Testis (tissue), 2 donors: ENCODE measurements at regions not wholly inside any gene's neighbourhood (a gene's known extent, or its start where the extent isn't known, plus 50 kb on each side); places are given as distances from the start of the nearest gene placed in this dataset.

Experiments used
- DNase-seq: peaks from one replicate; pipeline ENCODE4 v3.0.0-alpha.2; 2019
- H3K27ac ChIP-seq, 2 donors: fragments of 200-600 bp; sonication (generic); one replicate each; pipeline ENCODE4 v1.5.1; 2019
- H3K27me3 ChIP-seq: fragments of 200-600 bp; sonication (generic); one replicate; pipeline ENCODE4 v1.5.1; 2019
- H3K36me3 ChIP-seq: fragments of 200-600 bp; sonication (generic); one replicate; pipeline ENCODE4 v1.5.1; 2017; ENCODE audit warnings: low read depth; ENCODE audit errors: missing control alignments
- H3K4me1 ChIP-seq: fragments of 200-600 bp; sonication (generic); one replicate; pipeline ENCODE4 v1.5.1; 2019
- H3K4me3 ChIP-seq, 2 donors: fragments of 200-600 bp; sonication (generic); one replicate each; pipeline ENCODE4 v1.5.1; 2017 to 2019
- H3K9me3 ChIP-seq: fragments of 200-600 bp; sonication (generic); one replicate; pipeline ENCODE4 v1.5.1; 2017
- POLR2A ChIP-seq: fragments of 450-650 bp; IDR thresholded peaks from one replicate; pipeline ENCODE4 v1.6.1; 2017; ENCODE audit warnings: antibody characterized with exemption, mild to moderate bottlenecking, moderate library complexity
- WGBS, 2 donors: methylation state at CpG; one replicate each; pipeline ENCODE4 v1.1.5; 2018; 5-methylcytosine and 5-hydroxymethylcytosine counted together
- intact Hi-C: fragments of 100-400 bp; cut with DNase I; formaldehyde crosslinking; loops from one replicate; pipeline ENCODE4 v1.15.1; 2023; ENCODE audit warnings: low total_unique reads
- TF ChIP-seq, protein P1 (sequence below), 3 experiments: fragments of 450-650 bp in 2 of 3; fragments of 200-600 bp in 1 of 3; sonication (generic) in 1 of 3; IDR thresholded peaks; one replicate each; pipeline ENCODE4 v1.5.1; 2016 to 2019; ENCODE audit warnings: antibody characterized with exemption in 3 of 3, mild to moderate bottlenecking in 2 of 3, moderate library complexity in 1 of 3

- no peaks in the 10 kb centered on the region for H3K9me3 ChIP-seq
- H3K36me3 ChIP-seq = no peaks in the 10 kb centered on the region
- no peak for DNase-seq
- intact Hi-C loops = no loop called here
- H3K27me3 ChIP-seq = no peaks in the 10 kb centered on the region
- no peaks in the 10 kb centered on the region for H3K4me1 ChIP-seq
- no peak overlapping the region for H3K4me3 ChIP-seq
- 58 to 61% methylated on average over 4 of the region's 4 CpGs for WGBS, 2 donors
- TF ChIP-seq POLR2A = no peak
- TF ChIP-seq, protein P1, sequence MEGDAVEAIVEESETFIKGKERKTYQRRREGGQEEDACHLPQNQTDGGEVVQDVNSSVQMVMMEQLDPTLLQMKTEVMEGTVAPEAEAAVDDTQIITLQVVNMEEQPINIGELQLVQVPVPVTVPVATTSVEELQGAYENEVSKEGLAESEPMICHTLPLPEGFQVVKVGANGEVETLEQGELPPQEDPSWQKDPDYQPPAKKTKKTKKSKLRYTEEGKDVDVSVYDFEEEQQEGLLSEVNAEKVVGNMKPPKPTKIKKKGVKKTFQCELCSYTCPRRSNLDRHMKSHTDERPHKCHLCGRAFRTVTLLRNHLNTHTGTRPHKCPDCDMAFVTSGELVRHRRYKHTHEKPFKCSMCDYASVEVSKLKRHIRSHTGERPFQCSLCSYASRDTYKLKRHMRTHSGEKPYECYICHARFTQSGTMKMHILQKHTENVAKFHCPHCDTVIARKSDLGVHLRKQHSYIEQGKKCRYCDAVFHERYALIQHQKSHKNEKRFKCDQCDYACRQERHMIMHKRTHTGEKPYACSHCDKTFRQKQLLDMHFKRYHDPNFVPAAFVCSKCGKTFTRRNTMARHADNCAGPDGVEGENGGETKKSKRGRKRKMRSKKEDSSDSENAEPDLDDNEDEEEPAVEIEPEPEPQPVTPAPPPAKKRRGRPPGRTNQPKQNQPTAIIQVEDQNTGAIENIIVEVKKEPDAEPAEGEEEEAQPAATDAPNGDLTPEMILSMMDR (IDR thresholded peaks at IDR 0.05) = no peak
- no peak overlapping the region for H3K27ac ChIP-seq
These were observed 176.1 kb downstream of the VAPA start for GRCh38 chr18:10089881-10090280.

DNA sequence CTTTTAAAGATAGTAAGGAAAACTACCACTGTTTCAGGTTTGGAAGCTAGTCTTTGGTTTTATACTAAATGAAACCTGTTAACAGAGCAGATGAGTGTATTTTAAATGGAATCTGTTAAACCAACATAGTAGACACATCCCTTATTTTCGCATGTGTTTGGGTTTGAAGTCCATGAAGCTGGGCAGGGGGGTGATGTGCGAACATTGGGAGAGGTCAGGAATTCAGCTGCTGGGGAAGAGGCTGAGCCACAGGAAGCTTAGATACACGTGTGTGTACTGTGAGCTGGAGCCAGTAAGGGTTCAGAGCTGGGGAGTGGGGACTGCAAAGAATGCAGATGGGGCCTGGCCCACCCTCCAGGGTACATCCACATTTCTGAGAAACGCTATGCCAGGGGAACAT, 176.9 kb downstream of the VAPA start:
- DNase-seq = no peak
- intact Hi-C loops = no loop called here
- Histone ChIP-seq H3K27ac (no peak overlapping the region), H3K36me3 (no peaks in the 10 kb centered on the region), H3K4me3 (no peak overlapping the region), H3K27me3 (no peaks in the 10 kb centered on the region), H3K4me1 (no peaks in the 10 kb centered on the region), H3K9me3 (no peaks in the 10 kb centered on the region)
- 84 to 85% methylated on average over 4 of the region's 4 CpGs for WGBS, 2 donors
- TF ChIP-seq POLR2A = no peak
- TF ChIP-seq, protein P1 (IDR thresholded peaks at IDR 0.05) = no peak

GRCh38 chr18:10093445-10093844, 179.6 kb downstream of the VAPA start:
- no peak for DNase-seq
- H3K27ac ChIP-seq = no peak overlapping the region
- no peak overlapping the region for H3K4me3 ChIP-seq
- intact Hi-C loops = no loop called here
- 93 to 97% methylated on average over 10 of the region's 10 CpGs for WGBS, 2 donors
- no peaks in the 10 kb centered on the region for H3K4me1 ChIP-seq
- no peaks in the 10 kb centered on the region for H3K9me3 ChIP-seq
- H3K27me3 ChIP-seq = no peaks in the 10 kb centered on the region
- TF ChIP-seq, protein P1 (IDR thresholded peaks at IDR 0.05) = no peak
- no peak for TF ChIP-seq POLR2A
- H3K36me3 ChIP-seq = no peaks in the 10 kb centered on the region

- Histone ChIP-seq H3K4me3 (no peak overlapping the region), H3K36me3 (no peaks in the 10 kb centered on the region), H3K9me3 (no peaks in the 10 kb centered on the region), H3K27ac (no peak overlapping the region), H3K4me1 (no peaks in the 10 kb centered on the region), H3K27me3 (no peaks in the 10 kb centered on the region)
- TF ChIP-seq, protein P1 (IDR thresholded peaks at IDR 0.05) = no peak
- TF ChIP-seq POLR2A = no peak
- intact Hi-C loops = no loop called here
- 38 to 42% methylated on average over 1 of the region's 1 CpG for WGBS, 2 donors
- DNase-seq = no peak
These were observed 180.3 kb downstream of the VAPA start for GRCh38 chr18:10094154-10094553.

GRCh38 chr18:10094655-10095054, 180.8 kb downstream of the VAPA start:
- Histone ChIP-seq H3K9me3 (no peaks in the 10 kb centered on the region), H3K36me3 (no peaks in the 10 kb centered on the region), H3K27me3 (no peaks in the 10 kb centered on the region), H3K4me3 (no peak overlapping the region), H3K4me1 (no peaks in the 10 kb centered on the region), H3K27ac (no peak overlapping the region)
- intact Hi-C loops = no loop called here
- no peak for TF ChIP-seq POLR2A
- TF ChIP-seq, protein P1 (IDR thresholded peaks at IDR 0.05) = no peak
- 89 to 95% methylated on average over 1 of the region's 1 CpG for WGBS, 2 donors
- no peak for DNase-seq
